Lower lobe of right lung (tissue), 2 donors: ENCODE measurements at regions not wholly inside any gene's neighbourhood (a gene's known extent, or its start where the extent isn't known, plus 50 kb on each side); places are given as distances from the start of the nearest gene placed in this dataset.

ENCODE experiments used
- ATAC-seq, 2 donors: fragments of 200-7000 bp; cut with Tn5 transposase; one replicate each; pipeline ENCODE4 v1.9.1; 2020 to 2022; ENCODE audit warnings: mild to moderate bottlenecking in 2 of 2, moderate library complexity in 2 of 2
- DNase-seq: peaks from one replicate; pipeline ENCODE4 v3.0.0-alpha.2; 2020
- H3K27ac ChIP-seq: fragments of 200-600 bp; one replicate; pipeline ENCODE4 v1.8.0; 2022
- H3K27me3 ChIP-seq: fragments of 200-600 bp; one replicate; pipeline ENCODE4 v1.8.0; 2022; ENCODE audit warnings: low read depth
- H3K36me3 ChIP-seq: fragments of 200-600 bp; one replicate; pipeline ENCODE4 v1.8.0; 2022; ENCODE audit warnings: mild to moderate bottlenecking
- H3K4me1 ChIP-seq: fragments of 200-600 bp; one replicate; pipeline ENCODE4 v1.8.0; 2022
- H3K4me3 ChIP-seq: fragments of 200-600 bp; one replicate; pipeline ENCODE4 v1.8.0; 2022; ENCODE audit warnings: mild to moderate bottlenecking
- H3K9me3 ChIP-seq: fragments of 200-600 bp; one replicate; pipeline ENCODE4 v1.8.0; 2022
- CTCF ChIP-seq: fragments of 200-600 bp; IDR thresholded peaks from one replicate; pipeline ENCODE4 v1.8.0; 2022; ENCODE audit warnings: antibody characterized with exemption, mild to moderate bottlenecking
- intact Hi-C: fragments of 100-400 bp; cut with DNase I; formaldehyde crosslinking; loops from one replicate; pipeline ENCODE4 v1.11.0; 2022
- donor health status: DM: no; HTN: yes; CAD: no; lungs with severe emphysema.

GRCh38 chr2:133846476-133846875, 278.2 kb upstream of the NCKAP5 start:
- no peak for ATAC-seq
- TF ChIP-seq CTCF: no peak
- H3K9me3 ChIP-seq: no peaks in the 10 kb centered on the region
- no peaks in the 10 kb centered on the region for H3K27me3 ChIP-seq
- no peak overlapping the region for H3K27ac ChIP-seq
- no peak overlapping the region for H3K4me3 ChIP-seq
- intact Hi-C loops: no loop called here
- no peak for DNase-seq
- H3K4me1 ChIP-seq: peaks cover 9% of the 10 kb centered on the region
- H3K36me3 ChIP-seq: no peaks in the 10 kb centered on the region

GRCh38 chr2:133847591-133847990, 279.3 kb upstream of the NCKAP5 start:
- H3K4me3 ChIP-seq: no peak overlapping the region
- H3K4me1 ChIP-seq: no peaks in the 10 kb centered on the region
- no peak overlapping the region for H3K27ac ChIP-seq
- ATAC-seq: no peak
- intact Hi-C loops: no loop called here
- no peaks in the 10 kb centered on the region for H3K27me3 ChIP-seq
- DNase-seq: no peak
- H3K9me3 ChIP-seq: no peaks in the 10 kb centered on the region
- no peaks in the 10 kb centered on the region for H3K36me3 ChIP-seq
- TF ChIP-seq CTCF: no peak

- TF ChIP-seq CTCF: no peak
- Histone ChIP-seq H3K9me3 (no peaks in the 10 kb centered on the region), H3K36me3 (no peaks in the 10 kb centered on the region), H3K4me1 (no peaks in the 10 kb centered on the region), H3K27me3 (no peaks in the 10 kb centered on the region), H3K27ac (no peak overlapping the region), H3K4me3 (no peak overlapping the region)
- ATAC-seq (no peak), DNase-seq (no peak)
- intact Hi-C loops: no loop called here
These were observed 279.9 kb upstream of the NCKAP5 start for GRCh38 chr2:133848111-133848649.

- Histone ChIP-seq H3K4me1 (no peaks in the 10 kb centered on the region), H3K27ac (no peak overlapping the region), H3K27me3 (no peaks in the 10 kb centered on the region), H3K4me3 (no peak overlapping the region), H3K36me3 (no peaks in the 10 kb centered on the region), H3K9me3 (no peaks in the 10 kb centered on the region)
- TF ChIP-seq CTCF: no peak
- DNase-seq (no peak), ATAC-seq (no peak)
- intact Hi-C loops: no loop called here
These were observed 281.1 kb upstream of the NCKAP5 start for GRCh38 chr2:133849341-133849740.

DNA sequence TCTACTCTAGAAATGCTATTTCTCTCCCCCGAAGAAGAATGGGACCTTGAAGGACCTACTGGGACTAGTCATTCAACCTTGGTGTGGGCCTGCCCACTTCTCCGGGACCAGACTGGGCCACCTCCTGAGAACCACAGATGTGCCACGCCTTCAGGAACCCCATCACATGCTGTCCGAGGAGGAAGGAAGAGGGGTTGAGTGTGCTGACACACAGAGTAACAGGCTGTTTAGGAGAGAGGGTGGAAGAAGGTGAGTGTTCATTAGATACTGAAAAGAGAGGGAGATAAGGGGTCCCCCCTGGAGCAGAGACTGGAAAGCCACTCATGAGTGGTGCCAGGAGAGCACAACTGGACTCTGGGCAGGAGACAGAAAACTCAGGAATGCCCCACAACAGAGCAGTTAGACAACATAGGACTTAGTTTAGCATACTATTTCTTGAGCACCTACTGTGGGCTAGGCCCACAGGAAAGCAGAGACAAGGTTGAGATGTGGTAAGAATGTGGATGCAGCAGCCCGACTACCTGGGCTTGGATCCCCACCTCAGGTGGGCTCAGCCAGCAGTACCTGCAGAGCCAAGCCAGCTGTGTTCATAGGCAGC, 286.4 kb upstream of the NCKAP5 start:
- intact Hi-C loops: no loop called here
- Histone ChIP-seq H3K4me3 (no peak overlapping the region), H3K27ac (no peak overlapping the region), H3K4me1 (no peaks in the 10 kb centered on the region), H3K9me3 (no peaks in the 10 kb centered on the region), H3K27me3 (no peaks in the 10 kb centered on the region), H3K36me3 (no peaks in the 10 kb centered on the region)
- no peak for DNase-seq
- no peak for TF ChIP-seq CTCF
- ATAC-seq: no peak
